GM19351 (cell line): ENCODE measurements at regions not wholly inside any gene's neighbourhood (a gene's known extent, or its start where the extent isn't known, plus 50 kb on each side); places are given as distances from the start of the nearest gene placed in this dataset.
"Not testable (repeated sequence)": the region's sequence is repeated elsewhere in the genome, so short reads cannot be mapped to it uniquely, and the experiment has no call there.

Experiments used
- ATAC-seq: cut with Tn5 transposase; IDR thresholded peaks from one replicate; pipeline ENCODE4 v1.9.1; 2021; ENCODE audit warnings: mild to moderate bottlenecking, moderate library complexity; ENCODE audit not compliant: unreplicated experiment

DNA sequence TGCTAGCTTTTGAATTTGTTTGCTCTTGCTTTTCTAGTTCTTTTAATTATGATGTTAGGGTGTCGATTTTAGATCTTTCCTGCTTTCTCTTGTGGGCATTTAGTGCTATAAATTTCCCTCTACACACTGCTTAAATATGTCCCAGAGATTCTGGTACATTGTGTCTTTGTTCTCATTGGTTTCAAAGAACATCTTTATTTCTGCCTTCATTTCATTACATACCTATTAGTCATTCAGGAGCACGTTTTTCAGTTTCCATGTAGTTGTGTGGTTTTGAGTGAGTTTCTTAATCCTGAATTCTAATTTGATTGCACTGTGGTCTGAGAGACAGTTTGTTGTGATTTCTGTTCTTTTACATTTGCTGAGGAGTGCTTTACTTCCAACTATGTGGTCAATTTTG, 51.2 kb upstream of the MB21D2 start:
- not testable (repeated sequence) for ATAC-seq

DNA sequence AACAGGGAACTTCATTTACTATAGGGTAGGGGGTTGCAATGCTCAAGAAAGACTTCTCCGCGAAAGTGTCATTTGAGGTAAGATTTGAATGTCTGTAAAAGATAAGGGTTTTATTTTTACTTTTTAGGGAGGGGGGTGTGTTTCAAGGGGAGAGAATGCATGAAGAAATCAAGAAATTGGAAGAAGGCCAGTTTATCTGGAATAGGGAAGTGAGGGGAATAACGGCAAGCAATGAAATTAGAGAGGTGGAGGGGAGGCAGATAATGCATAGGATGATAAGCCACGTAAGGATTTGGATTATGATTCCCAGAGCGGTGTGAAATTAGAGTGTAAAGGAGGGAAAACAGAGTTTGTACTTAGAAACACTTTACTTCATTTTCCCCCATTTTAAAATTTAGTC, 63.0 kb upstream of the MB21D2 start:
- no peak for ATAC-seq

- no peak for ATAC-seq
Observed at GRCh38 chr3:192986379-192986778, 68.7 kb upstream of the MB21D2 start.

- ATAC-seq: no peak
Observed at GRCh38 chr3:192991356-192991755, 73.7 kb upstream of the MB21D2 start.

- ATAC-seq: no peak
Observed at GRCh38 chr3:192992361-192992760, 74.7 kb upstream of the MB21D2 start.

DNA sequence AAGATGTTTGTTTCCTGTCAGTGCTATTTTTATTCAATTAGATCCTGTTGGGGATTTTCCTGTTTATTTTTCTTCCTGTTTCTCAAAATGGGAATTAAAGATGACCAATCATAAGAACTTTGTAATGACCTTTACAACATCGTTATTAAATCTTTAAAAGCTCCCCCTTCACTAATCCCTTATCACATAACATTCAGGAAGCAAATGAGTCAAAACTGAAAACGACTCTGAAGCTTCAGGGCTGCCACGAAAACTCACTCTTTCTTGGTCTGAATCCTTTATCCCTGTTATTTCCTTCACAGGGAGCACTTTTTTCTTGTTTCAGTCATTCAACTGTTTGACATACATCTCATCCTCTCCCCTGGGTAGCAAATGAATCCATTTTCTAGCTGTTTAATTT, 75.8 kb upstream of the MB21D2 start:
- no peak for ATAC-seq

DNA sequence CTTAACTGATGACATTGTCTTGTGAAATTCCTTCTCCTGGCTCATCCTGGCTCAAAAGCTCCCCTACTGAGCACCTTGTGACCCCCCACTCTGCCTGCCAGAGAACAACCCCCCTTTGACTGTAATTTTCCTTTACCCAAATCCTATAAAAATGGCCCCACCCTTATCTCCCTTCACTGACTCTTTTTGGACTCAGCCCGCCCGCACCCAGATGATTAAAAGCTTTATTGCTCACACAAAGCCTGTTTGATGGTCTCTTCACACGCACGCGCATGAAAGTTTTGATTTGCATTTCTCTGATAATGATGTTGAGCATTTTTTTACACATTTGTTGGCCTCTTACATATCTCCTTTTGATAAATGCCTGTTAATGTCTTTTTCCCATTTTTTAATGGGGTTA, 83.5 kb upstream of the MB21D2 start:
- not testable (repeated sequence) for ATAC-seq

GRCh38 chr3:193003624-193004023, 86.0 kb upstream of the MB21D2 start:
- not testable (repeated sequence) for ATAC-seq

GRCh38 chr3:193008654-193009053, 91.0 kb upstream of the MB21D2 start:
- ATAC-seq: no peak

DNA sequence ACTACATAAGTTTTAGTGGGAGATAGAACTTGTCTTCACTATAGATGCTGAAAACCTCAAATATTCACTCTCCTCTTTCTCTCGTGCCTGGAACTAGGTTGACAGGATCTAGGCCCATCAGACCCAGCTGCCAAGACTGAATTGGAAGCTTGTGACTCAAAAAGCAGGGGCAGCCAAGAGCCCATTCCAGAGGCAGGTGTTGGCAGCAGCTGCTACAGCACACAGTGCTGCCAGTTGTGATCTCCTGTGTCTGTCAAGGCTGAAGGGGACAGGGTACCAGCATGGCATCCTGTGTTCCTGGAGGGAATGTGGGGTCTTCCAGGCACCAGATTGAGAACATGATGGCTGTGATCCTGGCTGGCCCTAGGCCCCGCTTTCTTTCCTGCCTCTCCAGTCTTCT, 92.5 kb upstream of the MB21D2 start:
- ATAC-seq: no peak

GRCh38 chr3:193011958-193012357, 94.3 kb upstream of the MB21D2 start:
- no peak for ATAC-seq

DNA sequence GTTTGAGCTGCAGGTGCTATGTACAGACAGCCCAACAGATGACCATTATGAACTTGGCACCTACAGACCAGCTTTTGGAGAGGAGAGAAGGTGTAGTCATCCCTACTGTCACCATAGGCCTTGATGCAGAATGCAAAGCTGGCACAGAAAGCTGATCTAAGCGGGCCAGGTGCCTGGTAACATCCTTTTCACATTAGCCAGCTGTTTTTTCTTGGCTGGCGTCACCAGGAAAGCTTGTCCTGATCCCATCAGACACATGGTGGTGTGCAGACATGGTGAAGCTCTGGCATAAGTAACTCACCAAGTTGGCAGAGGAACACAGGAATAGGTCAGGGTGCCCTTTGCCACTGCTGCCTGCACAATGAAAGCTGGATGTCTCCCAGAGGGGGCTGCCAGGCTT, 97.2 kb upstream of the MB21D2 start:
- no peak for ATAC-seq

- no peak for ATAC-seq
Observed at GRCh38 chr3:193016437-193016901, 98.8 kb upstream of the MB21D2 start.

- no peak for ATAC-seq
Observed at GRCh38 chr3:193021506-193022010, 103.9 kb upstream of the MB21D2 start.

DNA sequence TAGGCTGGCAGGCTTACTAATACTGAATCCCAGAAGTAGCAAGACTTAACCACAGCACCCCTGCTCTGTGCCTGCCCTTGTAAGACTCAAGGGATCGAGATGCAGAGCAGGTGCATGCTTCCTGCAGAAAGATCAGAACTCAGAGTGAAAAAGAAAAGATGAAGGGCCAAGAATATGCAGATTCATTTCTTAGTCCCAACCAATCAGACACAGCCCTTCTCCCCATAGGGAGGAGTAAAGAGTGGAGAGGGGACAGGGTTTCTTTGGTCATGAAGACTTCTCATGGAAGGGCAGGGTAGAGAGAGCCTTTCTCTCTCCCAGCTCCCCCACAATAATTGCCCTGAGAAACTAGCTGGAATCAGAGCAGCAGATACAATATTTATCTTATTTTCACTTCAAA, 105.6 kb upstream of the MB21D2 start:
- no peak for ATAC-seq

DNA sequence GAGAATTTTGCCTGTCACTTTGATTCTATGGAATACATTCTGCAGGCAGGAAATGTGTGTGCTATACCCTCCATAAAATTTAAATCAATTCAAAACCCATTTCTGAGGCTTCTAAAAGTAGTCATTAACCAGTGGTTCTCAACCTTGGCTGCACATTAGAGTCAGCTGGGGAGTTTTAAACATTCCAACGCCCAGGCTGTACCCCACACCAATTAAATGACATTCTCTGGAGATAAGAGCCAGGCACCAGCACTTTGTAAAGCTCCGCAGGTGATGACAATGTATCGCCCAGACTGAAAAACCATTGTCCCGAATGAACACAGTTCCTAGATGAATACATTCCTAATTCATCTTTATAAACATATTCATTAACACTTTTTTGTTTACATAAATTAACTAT, 110.6 kb upstream of the MB21D2 start:
- ATAC-seq: no peak

DNA sequence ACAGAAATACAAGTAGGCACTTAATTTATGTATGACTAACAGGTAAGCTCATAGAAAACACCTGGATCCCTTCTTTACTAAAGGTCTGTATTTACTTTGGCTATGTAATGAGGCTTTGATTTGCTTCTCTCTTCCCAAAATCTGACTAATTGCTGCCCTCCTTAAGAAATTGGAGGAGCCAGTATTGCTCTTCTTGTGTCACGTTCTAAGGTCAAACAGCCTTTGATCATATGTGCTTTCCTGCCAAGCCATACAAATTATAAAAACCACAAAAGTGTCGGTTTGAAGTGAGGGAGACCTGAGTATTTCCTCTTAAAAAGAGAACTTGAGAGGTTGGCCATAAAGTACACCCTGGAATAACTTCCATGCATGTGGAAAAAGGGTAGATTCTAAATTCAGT, 112.1 kb upstream of the MB21D2 start:
- no peak for ATAC-seq

DNA sequence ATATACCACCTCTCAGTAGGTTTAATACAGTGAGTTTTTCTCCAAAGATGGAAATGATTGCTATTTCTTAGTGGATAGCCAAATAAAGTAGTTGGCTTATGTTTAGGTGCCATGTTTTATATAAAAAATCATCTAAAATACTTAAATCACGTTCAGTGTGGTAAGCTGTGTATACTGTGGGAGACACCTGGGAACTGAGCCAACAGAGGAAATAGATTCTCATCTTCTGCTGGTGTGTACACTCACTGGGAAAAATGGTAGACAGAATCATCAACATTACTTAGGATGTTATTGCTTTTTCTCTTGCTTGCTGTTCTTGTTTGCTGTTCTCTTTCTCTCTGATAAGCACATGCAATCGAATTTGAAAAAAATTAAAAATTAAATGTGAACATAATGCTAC, 112.6 kb upstream of the MB21D2 start:
- no peak for ATAC-seq

- no peak for ATAC-seq
Observed at GRCh38 chr3:193031911-193032310, 114.3 kb upstream of the MB21D2 start.

DNA sequence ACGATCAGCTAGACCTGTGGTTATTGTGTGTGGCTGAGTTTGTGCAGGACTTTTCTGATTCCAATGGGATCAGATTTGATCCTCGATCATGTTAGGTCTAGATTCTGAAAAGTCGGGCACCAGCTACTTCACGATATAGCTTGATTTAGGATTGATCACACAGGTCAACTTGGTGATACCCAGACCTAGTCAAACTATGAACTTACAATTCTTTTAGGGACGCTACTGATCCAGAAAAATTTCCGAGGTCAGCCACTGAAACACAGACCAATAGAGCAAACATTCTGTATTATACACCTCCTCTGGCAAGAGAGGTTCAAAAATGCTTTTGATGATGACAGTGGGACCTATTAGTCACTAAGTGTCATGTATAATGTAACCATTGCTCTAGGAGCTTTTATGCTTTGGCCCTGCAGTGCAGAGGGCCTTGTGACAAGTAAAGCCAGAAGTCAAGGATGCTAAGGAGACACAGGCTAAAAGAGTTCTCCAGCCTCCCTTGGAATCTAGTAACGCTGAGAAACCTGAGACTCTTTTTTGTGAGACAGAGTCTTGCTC, 115.6 kb upstream of the MB21D2 start:
- no peak for ATAC-seq

DNA sequence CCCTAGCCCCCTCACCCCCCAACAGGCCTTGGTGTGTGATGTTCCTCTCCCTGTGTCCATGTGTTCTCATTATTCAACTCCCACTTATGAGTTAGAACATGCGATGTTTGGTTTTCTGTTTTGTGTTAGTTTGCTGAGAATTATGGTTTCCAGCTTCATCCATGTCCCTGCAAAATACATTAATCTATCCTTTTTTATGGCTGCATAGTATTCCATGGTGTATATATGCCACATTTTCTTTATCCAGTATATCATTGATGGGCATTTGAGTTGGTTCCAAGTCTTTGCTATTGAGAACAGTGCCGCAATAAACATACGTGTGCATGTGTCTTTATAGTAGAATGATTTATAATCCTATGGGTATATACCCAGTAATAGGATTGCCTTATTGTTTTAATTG, 120.2 kb upstream of the MB21D2 start:
- not testable (repeated sequence) for ATAC-seq

DNA sequence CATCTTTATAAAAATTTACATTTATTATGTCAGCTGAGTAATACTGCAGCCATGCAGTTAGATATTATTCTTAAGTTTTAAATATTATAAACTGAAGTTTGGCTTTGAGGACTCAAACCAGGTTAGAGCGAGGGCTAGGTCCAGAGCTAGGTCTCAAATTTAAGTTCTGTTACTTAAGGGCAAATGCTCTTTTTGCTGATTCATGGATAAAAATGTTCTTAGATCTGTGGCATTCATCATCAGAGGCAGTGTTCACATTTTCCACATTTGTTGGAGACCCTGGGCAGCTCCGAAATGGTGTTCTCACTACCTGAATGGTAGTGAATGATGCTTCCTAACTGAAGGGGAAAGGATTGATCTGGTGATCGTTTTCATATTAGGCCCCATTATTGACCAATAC, 121.4 kb upstream of the MB21D2 start:
- no peak for ATAC-seq
